ENCODE measurements at regions not wholly inside any gene's neighbourhood (a gene's known extent, or its start where the extent isn't known, plus 50 kb on each side); places are given as distances from the start of the nearest gene placed in this dataset.

- no peak for DNase-seq
Measured at GRCh38 chr20:17816804-17817587, 117.2 kb downstream of the BANF2 start.

- no peak for DNase-seq
Measured at GRCh38 chr20:17811628-17811965, 111.8 kb downstream of the BANF2 start.

GRCh38 chr20:17810847-17811627 is 111.3 kb downstream of the BANF2 start:
- no peak for DNase-seq

- no peak for DNase-seq
Measured at GRCh38 chr20:17810062-17810631, 110.4 kb downstream of the BANF2 start.

GRCh38 chr20:17809362-17810061 is 109.7 kb downstream of the BANF2 start:
- DNase-seq = no peak

- DNase-seq = no peak
Measured at GRCh38 chr20:17808782-17809181, 109.0 kb downstream of the BANF2 start.

GRCh38 chr20:17808357-17808756 is 108.6 kb downstream of the BANF2 start:
- DNase-seq = peak; percentile 68

GRCh38 chr20:17807651-17808050 is 107.9 kb downstream of the BANF2 start:
- DNase-seq = no peak

GRCh38 chr20:17806739-17807441 is 107.1 kb downstream of the BANF2 start:
- DNase-seq = peak; percentile 95

- DNase-seq = no peak
Measured at GRCh38 chr20:17806107-17806506, 106.3 kb downstream of the BANF2 start.

- DNase-seq = no peak
Measured at GRCh38 chr20:17803765-17804164, 104.0 kb downstream of the BANF2 start.

- no peak for DNase-seq
Measured at GRCh38 chr20:17799575-17800227, 99.9 kb downstream of the BANF2 start.

- DNase-seq = no peak
Measured at GRCh38 chr20:17798601-17799000, 98.8 kb downstream of the BANF2 start.

GRCh38 chr20:17797579-17797978 is 97.8 kb downstream of the BANF2 start:
- DNase-seq = no peak

- no peak for DNase-seq
Measured at GRCh38 chr20:17797161-17797560, 97.4 kb downstream of the BANF2 start.

GRCh38 chr20:17796091-17796563 is 96.4 kb downstream of the BANF2 start:
- DNase-seq = peak; percentile 66

GRCh38 chr20:17795501-17796071 is 95.8 kb downstream of the BANF2 start:
- no peak for DNase-seq

- no peak for DNase-seq
Measured at GRCh38 chr20:17795003-17795402, 95.2 kb downstream of the BANF2 start.

GRCh38 chr20:17794400-17794799 is 94.6 kb downstream of the BANF2 start:
- no peak for DNase-seq

GRCh38 chr20:17793986-17794385 is 94.2 kb downstream of the BANF2 start:
- DNase-seq = no peak

- DNase-seq = no peak
Measured at GRCh38 chr20:17790296-17790695, 90.5 kb downstream of the BANF2 start.

Measured in tongue (tissue), 1 donor.